H1 (cell line): ENCODE measurements at regions not wholly inside any gene's neighbourhood (a gene's known extent, or its start where the extent isn't known, plus 50 kb on each side); places are given as distances from the start of the nearest gene placed in this dataset.

Experiments used
- CTCF ChIA-PET: fragments of 300-600 bp; sonication (Branson Sonifier 250); formaldehyde crosslinking; loops from one replicate; lab custom pipeline; 2021; ENCODE audit not compliant: partially characterized antibody; lab: Charles Lee
- POLR2A ChIA-PET: fragments of 300-600 bp; sonication (Branson Sonifier 250); formaldehyde crosslinking; loops from one replicate; lab custom pipeline; 2021; ENCODE audit warnings: inconsistent platforms; ENCODE audit not compliant: partially characterized antibody; lab: Charles Lee
- DNase-seq, 2 experiments: peaks; one replicate each; pipeline versions ENCODE4 v3.0.0 to v3.0.0-alpha.2; 2010 to 2022; ENCODE audit warnings: low spot score in 2 of 2, low read depth in 1 of 2, mixed read lengths in 1 of 2
- FAIRE-seq: peaks from 2 replicates; lab custom pipeline; 2011; peaks lifted over from hg19 to GRCh38; lab: Jason Lieb, UNC
- H2AFZ ChIP-seq: 2 replicates; pipeline ENCODE4 v1.8.1; 2012; ENCODE audit warnings: low read length, inconsistent platforms
- H2AK5ac ChIP-seq: 2 replicates; pipeline ENCODE4 v1.6.1; 2013; ENCODE audit warnings: low read depth, low read length
- H2BK120ac ChIP-seq: replicated peaks from 2 replicates; pipeline ENCODE3; 2013; ENCODE audit warnings: low read depth, low read length, inconsistent platforms
- H2BK12ac ChIP-seq: 2 replicates; pipeline ENCODE4 v1.6.1; 2013; ENCODE audit warnings: low read depth, low read length
- H2BK15ac ChIP-seq: 2 replicates; pipeline ENCODE4 v1.6.1; 2013; ENCODE audit warnings: low read length
- H2BK20ac ChIP-seq: 2 replicates; pipeline ENCODE4 v1.6.1; 2013; ENCODE audit warnings: low read length
- H2BK5ac ChIP-seq: 2 replicates; pipeline ENCODE4 v1.6.1; 2013; ENCODE audit warnings: low read depth, low read length
- H3K14ac ChIP-seq: 2 replicates; pipeline ENCODE4 v1.6.1; 2013; ENCODE audit warnings: inconsistent platforms; ENCODE audit not compliant: insufficient read length
- H3K18ac ChIP-seq: 2 replicates; pipeline ENCODE4 v1.6.1; 2013; ENCODE audit warnings: low read length; ENCODE audit errors: extremely low read depth
- H3K23ac ChIP-seq: 2 replicates; pipeline ENCODE4 v1.6.1; 2013; ENCODE audit warnings: inconsistent platforms; ENCODE audit not compliant: insufficient read length
- H3K23me2 ChIP-seq: 2 replicates; pipeline ENCODE4 v1.6.1; 2013; ENCODE audit warnings: low read depth, low read length
- H3K27ac ChIP-seq: 2 replicates; pipeline ENCODE4 v1.6.1; 2011; ENCODE audit warnings: low read depth, low read length, inconsistent platforms
- H3K27me3 ChIP-seq, 4 experiments: replicated peaks in 1 of 4; 1 replicate in 1 of 4; 2 replicates in 3 of 4; pipeline versions ENCODE4 v1.6.1 to v1.8.1; 2011 to 2013; ENCODE audit warnings: low read length in 3 of 4, mild to moderate bottlenecking in 3 of 4, inconsistent platforms in 2 of 4, mixed read lengths in 2 of 4, moderate library complexity in 1 of 4; ENCODE audit not compliant: control insufficient read depth in 3 of 4, insufficient read depth in 3 of 4; ENCODE audit errors: extremely low read depth in 1 of 4
- H3K36me3 ChIP-seq, 4 experiments: 2 replicates each; pipeline versions ENCODE4 v1.6.1 to v1.8.1; 2011 to 2013; ENCODE audit warnings: mild to moderate bottlenecking in 4 of 4, low read length in 3 of 4, moderate library complexity in 2 of 4, control low read depth in 1 of 4, inconsistent platforms in 1 of 4; ENCODE audit not compliant: insufficient read depth in 4 of 4, control insufficient read depth in 2 of 4
- H3K4ac ChIP-seq: replicated peaks from 2 replicates; pipeline ENCODE3; 2013; ENCODE audit warnings: low read length, low read depth, mixed read lengths, inconsistent platforms; ENCODE audit not compliant: insufficient read length
- H3K4me1 ChIP-seq, 4 experiments: replicated peaks in 1 of 4; 1 replicate in 1 of 4; 2 replicates in 3 of 4; pipeline versions ENCODE4 v1.6.1 to v1.8.1; 2011 to 2013; ENCODE audit warnings: low read length in 3 of 4, inconsistent platforms in 2 of 4, mixed read lengths in 1 of 4; ENCODE audit not compliant: insufficient read depth in 4 of 4, control insufficient read depth in 3 of 4
- H3K4me2 ChIP-seq, 2 experiments: 2 replicates each; pipeline versions ENCODE4 v1.6.1 to v1.8.1; 2011 to 2013; ENCODE audit warnings: low read depth in 2 of 2, low read length in 2 of 2, control low read depth in 1 of 2, inconsistent platforms in 1 of 2, mild to moderate bottlenecking in 1 of 2; ENCODE audit not compliant: insufficient read depth in 1 of 2
- H3K4me3 ChIP-seq, 4 experiments: fragments of 200-600, 300-600 bp in 1 of 4; sonication (generic), shearing (Covaris generic), sonication (Bioruptor Twin) in 1 of 4; 2 replicates each; pipeline versions ENCODE4 v1.5.1 to v1.8.1; 2011 to 2016; ENCODE audit warnings: low read length in 4 of 4, low read depth in 3 of 4, control low read depth in 2 of 4, inconsistent platforms in 2 of 4, mild to moderate bottlenecking in 2 of 4, mixed read lengths in 1 of 4, moderate library complexity in 1 of 4; ENCODE audit not compliant: insufficient read depth in 2 of 4; ENCODE audit errors: extremely low read depth in 1 of 4
- H3K56ac ChIP-seq: replicated peaks from 2 replicates; pipeline ENCODE3; 2013; ENCODE audit warnings: low read depth, mild to moderate bottlenecking, mixed read lengths, low read length, inconsistent platforms; ENCODE audit not compliant: insufficient read length
- H3K79me1 ChIP-seq: 2 replicates; pipeline ENCODE4 v1.6.1; 2013; ENCODE audit warnings: low read depth, low read length, control low read depth
- H3K79me2 ChIP-seq, 2 experiments: 2 replicates each; pipeline versions ENCODE4 v1.6.1 to v1.8.1; 2012 to 2013; ENCODE audit warnings: low read length in 2 of 2, mild to moderate bottlenecking in 2 of 2, inconsistent platforms in 1 of 2; ENCODE audit not compliant: insufficient read depth in 2 of 2, control insufficient read depth in 1 of 2
- H3K9ac ChIP-seq, 4 experiments: replicated peaks in 1 of 4; 1 replicate in 1 of 4; 2 replicates in 3 of 4; pipeline versions ENCODE4 v1.6.1 to v1.8.1; 2011 to 2013; ENCODE audit warnings: low read depth in 3 of 4, low read length in 3 of 4, control low read depth in 2 of 4, mild to moderate bottlenecking in 2 of 4, moderate library complexity in 2 of 4, inconsistent platforms in 1 of 4; ENCODE audit errors: extremely low read depth in 1 of 4
- H3K9me3 ChIP-seq, 2 experiments: 2 replicates each; pipeline versions ENCODE4 v1.6.1 to v1.8.1; 2012 to 2013; ENCODE audit warnings: mild to moderate bottlenecking in 2 of 2, moderate library complexity in 2 of 2, control low read depth in 1 of 2, inconsistent platforms in 1 of 2, low read depth in 1 of 2, low read length in 1 of 2, mixed read lengths in 1 of 2; ENCODE audit not compliant: insufficient read depth in 2 of 2
- H4K20me1 ChIP-seq, 2 experiments: replicated peaks in 1 of 2; 2 replicates each; pipeline versions ENCODE3 to v1.8.1; 2011 to 2013; ENCODE audit warnings: inconsistent platforms in 2 of 2, low read length in 2 of 2, mild to moderate bottlenecking in 1 of 2; ENCODE audit not compliant: insufficient read depth in 2 of 2, control insufficient read depth in 1 of 2
- H4K5ac ChIP-seq: 2 replicates; pipeline ENCODE4 v1.6.1; 2013; ENCODE audit warnings: low read length, low read depth, mixed read lengths, inconsistent platforms; ENCODE audit not compliant: insufficient read length
- H4K8ac ChIP-seq: 2 replicates; pipeline ENCODE4 v1.8.0; 2013; ENCODE audit warnings: mild to moderate bottlenecking, moderate library complexity, low read length, inconsistent platforms; ENCODE audit not compliant: insufficient read depth; ENCODE audit errors: extremely low read depth
- H4K91ac ChIP-seq: replicated peaks from 2 replicates; pipeline ENCODE3; 2013; ENCODE audit warnings: low read length, mixed read lengths, inconsistent platforms; ENCODE audit not compliant: insufficient read length
- ATF2 ChIP-seq: IDR thresholded peaks from 2 replicates; pipeline ENCODE4 v1.6.1; 2012; ENCODE audit warnings: low read length, inconsistent platforms
- BRCA1 ChIP-seq: IDR thresholded peaks from 2 replicates; pipeline ENCODE4 v1.6.1; 2012; ENCODE audit warnings: low read depth, low read length, improper control_type of control experiment
- CBX5 ChIP-seq: fragments of 300-800, 300-1000 bp; sonication (generic); IDR thresholded peaks from 2 replicates; pipeline ENCODE4 v1.7.1; 2016; ENCODE audit warnings: antibody characterized with exemption, low read length, low read depth
- CHD1 ChIP-seq: IDR thresholded peaks from 2 replicates; pipeline ENCODE4 v1.6.1; 2012; ENCODE audit warnings: low read depth, low read length, improper control_type of control experiment
- CREB1 ChIP-seq: IDR thresholded peaks from 2 replicates; pipeline ENCODE4 v1.6.1; 2012; ENCODE audit warnings: inconsistent platforms
- EGR1 ChIP-seq: IDR thresholded peaks from 2 replicates; pipeline ENCODE4 v1.6.1; 2011; ENCODE audit warnings: low read depth, low read length, borderline replicate concordance
- GABPA ChIP-seq: IDR thresholded peaks from 2 replicates; pipeline ENCODE4 v1.6.1; 2011; ENCODE audit warnings: mild to moderate bottlenecking, low read length, moderate library complexity, borderline replicate concordance; ENCODE audit not compliant: insufficient read depth
- KDM1A ChIP-seq: fragments of 200-600, 300-600 bp; sonication (generic); IDR thresholded peaks from 2 replicates; pipeline ENCODE4 v1.7.1; 2016; ENCODE audit warnings: mild to moderate bottlenecking, low read length, borderline replicate concordance
- NANOG ChIP-seq: IDR thresholded peaks from 2 replicates; pipeline ENCODE4 v1.6.1; 2011; ENCODE audit warnings: low read length, low read depth, mild to moderate bottlenecking, inconsistent platforms; ENCODE audit not compliant: insufficient read depth, poor library complexity, severe bottlenecking
- POU5F1 ChIP-seq: IDR thresholded peaks from 2 replicates; pipeline ENCODE4 v1.6.1; 2011; ENCODE audit warnings: low read depth, mild to moderate bottlenecking, low read length, moderate library complexity
- RFX5 ChIP-seq: IDR thresholded peaks from 2 replicates; pipeline ENCODE4 v1.6.1; 2011; ENCODE audit warnings: low read depth, low read length, improper control_type of control experiment, borderline replicate concordance
- SP4 ChIP-seq: IDR thresholded peaks from 2 replicates; pipeline ENCODE4 v1.6.1; 2012; ENCODE audit warnings: low read length, inconsistent platforms
- TAF1 ChIP-seq: IDR thresholded peaks from 2 replicates; pipeline ENCODE4 v1.6.1; 2011; ENCODE audit warnings: mild to moderate bottlenecking, low read depth, low read length
- TAF7 ChIP-seq: optimal IDR thresholded peaks from 2 replicates; pipeline ENCODE3; 2011; ENCODE audit warnings: low read depth, mild to moderate bottlenecking, inconsistent platforms, low read length, moderate library complexity, borderline replicate concordance
- WGBS, 2 experiments: shearing (Covaris generic) in 1 of 2; methylation state at CpG; one replicate each; pipeline versions ENCODE4 v1.1.6 to v1.1.7; 2013 to 2015; ENCODE audit warnings: low lambda C conversion rate in 2 of 2, mixed read lengths in 2 of 2, inconsistent platforms in 1 of 2, low coverage in 1 of 2, missing lambda C conversion rate in 1 of 2; ENCODE audit not compliant: insufficient replicate concordance in 2 of 2, insufficient coverage in 1 of 2, insufficient read length in 1 of 2; ENCODE audit errors: extremely low coverage in 1 of 2, missing lambda C conversion rate in 1 of 2; 5-methylcytosine and 5-hydroxymethylcytosine counted together

- no peak overlapping the region for H4K8ac ChIP-seq
- no peak overlapping the region for H3K4me3 ChIP-seq
- peaks cover 1 to 8% of the 10 kb centered on the region in 2 experiments; a peak in 2 of 4 replicates for H3K9me3 ChIP-seq
- H3K4me2 ChIP-seq, result no peak overlapping the region
- H3K23ac ChIP-seq, result no peak overlapping the region
- 92% methylated on average over 4 of the region's 4 CpGs; no CpG with 5 or more reads in 1 of the 2 experiments for WGBS, 2 experiments
- H4K91ac ChIP-seq, result no peak overlapping the region
- H3K79me1 ChIP-seq, result no peaks in the 10 kb centered on the region
- no peak overlapping the region for H2BK120ac ChIP-seq
- H2BK20ac ChIP-seq, result no peak overlapping the region
- H2AK5ac ChIP-seq, result no peak overlapping the region
- no peaks in the 10 kb centered on the region for H3K79me2 ChIP-seq
- no peaks in the 10 kb centered on the region for H3K4me1 ChIP-seq
- H2BK5ac ChIP-seq, result no peak overlapping the region
- H3K36me3 ChIP-seq, result no peaks in the 10 kb centered on the region
- H2BK15ac ChIP-seq, result no peak overlapping the region
- no peaks in the 10 kb centered on the region for H3K23me2 ChIP-seq
- H3K14ac ChIP-seq, result no peak overlapping the region
- no peak overlapping the region for H3K9ac ChIP-seq
- H3K18ac ChIP-seq, result no peak overlapping the region
- no peak overlapping the region for H2AFZ ChIP-seq
- H4K5ac ChIP-seq, result no peak overlapping the region
- CTCF ChIA-PET, result interaction anchor here (1.9 kb wide), 2 partner anchors 10 to 208 kb away, joined by 5 to 13 read pairs; no protein-coding TSS in a partner anchor
- DNase-seq (no peak), FAIRE-seq (no peak)
- no peak overlapping the region for H3K27ac ChIP-seq
- H3K56ac ChIP-seq, result no peak overlapping the region
- no peaks in the 10 kb centered on the region; a peak in 1 of 7 replicates for H3K27me3 ChIP-seq
- H3K4ac ChIP-seq, result no peak overlapping the region
- POLR2A ChIA-PET, result no interaction called here
- H2BK12ac ChIP-seq, result no peak overlapping the region
- no peaks in the 10 kb centered on the region for H4K20me1 ChIP-seq
- TF ChIP-seq POU5F1, result no peak
- TF ChIP-seq BRCA1, result no peak
- no peak for TF ChIP-seq GABPA
- no peak for TF ChIP-seq NANOG
- TF ChIP-seq ATF2, result no peak
- no peak for TF ChIP-seq EGR1
- TF ChIP-seq RFX5, result no peak
- TF ChIP-seq CHD1, result no peak
- no peak for TF ChIP-seq KDM1A
- no peak for TF ChIP-seq CBX5
- no peak for TF ChIP-seq TAF1
- TF ChIP-seq CREB1, result no peak
- no peak for TF ChIP-seq TAF7
- no peak for TF ChIP-seq SP4
Measured at GRCh38 chr15:98452238-98452637, 196.1 kb upstream of the IGF1R start.
